Right atrium auricular region (tissue), 2 donors: ENCODE measurements at regions not wholly inside any gene's neighbourhood (a gene's known extent, or its start where the extent isn't known, plus 50 kb on each side); places are given as distances from the start of the nearest gene placed in this dataset.

Source experiments
- DNase-seq: peaks from one replicate; pipeline ENCODE4 v3.0.0-alpha.2; 2019; ENCODE audit warnings: low spot score
- H3K27ac ChIP-seq, 2 donors: fragments of 200-600 bp; sonication (generic); 1 replicate in 1 of 2; 2 replicates in 1 of 2; pipeline ENCODE4 v1.5.1; 2016 to 2019
- H3K27me3 ChIP-seq, 2 donors: fragments of 200-600 bp; sonication (generic); one replicate each; pipeline versions ENCODE4 v1.5.1 to v1.6.0; 2017 to 2019
- H3K36me3 ChIP-seq: fragments of 200-600 bp; sonication (generic); one replicate; pipeline ENCODE4 v1.5.1; 2016
- H3K4me1 ChIP-seq, 2 donors: fragments of 200-600 bp; sonication (generic); one replicate each; pipeline versions ENCODE4 v1.5.1 to v1.6.0; 2017 to 2019
- H3K4me3 ChIP-seq, 2 donors: fragments of 200-600 bp; sonication (generic); 1 replicate in 1 of 2; 2 replicates in 1 of 2; pipeline ENCODE4 v1.5.1; 2017 to 2019; ENCODE audit warnings: mild to moderate bottlenecking in 1 of 2, moderate library complexity in 1 of 2
- H3K9me3 ChIP-seq, 2 donors: fragments of 200-600 bp; sonication (generic); one replicate each; pipeline ENCODE4 v1.5.1; 2019
- CTCF ChIP-seq, 2 donors: fragments of 200-600 bp; sonication (generic); IDR thresholded peaks; one replicate each; pipeline ENCODE4 v1.5.1; 2019; ENCODE audit warnings: antibody characterized with exemption in 2 of 2

- TF ChIP-seq CTCF (IDR thresholded peaks at IDR 0.05), result no peak
- H3K9me3 ChIP-seq, result no peaks in the 10 kb centered on the region
- DNase-seq, result no peak
Measured at GRCh38 chr10:23723796-23724195, 284.9 kb downstream of the OTUD1 start.

GRCh38 chr10:23725548-23725947, 286.7 kb downstream of the OTUD1 start:
- no peak overlapping the region for H3K4me3 ChIP-seq
- no peak for TF ChIP-seq CTCF (IDR thresholded peaks at IDR 0.05)

More at GRCh38 chr10:23723796-23724195, 284.9 kb downstream of the OTUD1 start:
- Histone ChIP-seq H3K4me1 (no peaks in the 10 kb centered on the region), H3K27ac (no peak overlapping the region), H3K36me3 (no peaks in the 10 kb centered on the region), H3K4me3 (no peak overlapping the region), H3K27me3 (no peaks in the 10 kb centered on the region)

GRCh38 chr10:23742368-23742767, 303.5 kb downstream of the OTUD1 start:
- Histone ChIP-seq H3K9me3 (no peaks in the 10 kb centered on the region), H3K27ac (no peak overlapping the region), H3K27me3 (no peaks in the 10 kb centered on the region), H3K4me3 (no peak overlapping the region), H3K36me3 (no peaks in the 10 kb centered on the region), H3K4me1 (no peaks in the 10 kb centered on the region)
- no peak for TF ChIP-seq CTCF (IDR thresholded peaks at IDR 0.05)
- no peak for DNase-seq

More at GRCh38 chr10:23725548-23725947, 286.7 kb downstream of the OTUD1 start:
- no peaks in the 10 kb centered on the region for H3K27me3 ChIP-seq
- H3K27ac ChIP-seq, result no peak overlapping the region
- H3K9me3 ChIP-seq, result peaks cover 0 to under 1% of the 10 kb centered on the region in 2 donors
- DNase-seq, result no peak
- H3K36me3 ChIP-seq, result no peaks in the 10 kb centered on the region
- H3K4me1 ChIP-seq, result no peaks in the 10 kb centered on the region

- no peak for TF ChIP-seq CTCF (IDR thresholded peaks at IDR 0.05)
Measured at GRCh38 chr10:23742807-23743206, 303.9 kb downstream of the OTUD1 start.

GRCh38 chr10:23754179-23754578, 315.3 kb downstream of the OTUD1 start:
- Histone ChIP-seq H3K4me1 (no peaks in the 10 kb centered on the region), H3K27ac (no peak overlapping the region), H3K27me3 (no peaks in the 10 kb centered on the region), H3K36me3 (no peaks in the 10 kb centered on the region), H3K4me3 (no peak overlapping the region), H3K9me3 (no peaks in the 10 kb centered on the region)
- no peak for DNase-seq
- TF ChIP-seq CTCF (IDR thresholded peaks at IDR 0.05), result no peak

More at GRCh38 chr10:23742807-23743206, 303.9 kb downstream of the OTUD1 start:
- no peak overlapping the region for H3K27ac ChIP-seq
- H3K27me3 ChIP-seq, result no peaks in the 10 kb centered on the region
- no peak for DNase-seq
- no peaks in the 10 kb centered on the region for H3K36me3 ChIP-seq
- H3K4me1 ChIP-seq, result no peaks in the 10 kb centered on the region
- no peak overlapping the region for H3K4me3 ChIP-seq
- no peaks in the 10 kb centered on the region for H3K9me3 ChIP-seq

GRCh38 chr10:23754941-23755340, 316.1 kb downstream of the OTUD1 start:
- Histone ChIP-seq H3K4me1 (no peaks in the 10 kb centered on the region), H3K9me3 (no peaks in the 10 kb centered on the region), H3K27me3 (no peaks in the 10 kb centered on the region), H3K36me3 (no peaks in the 10 kb centered on the region), H3K4me3 (no peak overlapping the region), H3K27ac (no peak overlapping the region)
- no peak for TF ChIP-seq CTCF (IDR thresholded peaks at IDR 0.05)
- no peak for DNase-seq
